ENCODE measurements at regions not wholly inside any gene's neighbourhood (a gene's known extent, or its start where the extent isn't known, plus 50 kb on each side); places are given as distances from the start of the nearest gene placed in this dataset.

- TF ChIP-seq CTCF (IDR thresholded peaks at IDR 0.05; ENCODE audit: low read length, missing control alignments) = no peak
- H3K4me3 ChIP-seq (replicated peaks; ENCODE audit: low read depth, low read length) = no peak overlapping the region
- DNase-seq (ENCODE audit: low read depth) = peak; percentile 1
These were observed 111.4 kb downstream of the TFPI2 start for GRCh38 chr7:93779115-93779514.

- H3K4me3 ChIP-seq (replicated peaks; ENCODE audit: low read depth, low read length) = no peak overlapping the region
- no peak for TF ChIP-seq CTCF (IDR thresholded peaks at IDR 0.05; ENCODE audit: low read length, missing control alignments)
- DNase-seq (ENCODE audit: low read depth) = no peak
These were observed 112.2 kb downstream of the TFPI2 start for GRCh38 chr7:93778384-93778783.

GRCh38 chr7:93773446-93773845 is 117.1 kb downstream of the TFPI2 start:
- TF ChIP-seq CTCF (IDR thresholded peaks at IDR 0.05; ENCODE audit: low read length, missing control alignments) = no peak
- no peak overlapping the region for H3K4me3 ChIP-seq (replicated peaks; ENCODE audit: low read depth, low read length)
- DNase-seq (ENCODE audit: low read depth) = no peak

- no peak for DNase-seq (ENCODE audit: low read depth)
- H3K4me3 ChIP-seq (replicated peaks; ENCODE audit: low read depth, low read length) = no peak overlapping the region
- no peak for TF ChIP-seq CTCF (IDR thresholded peaks at IDR 0.05; ENCODE audit: low read length, missing control alignments)
These were observed 125.1 kb downstream of the TFPI2 start for GRCh38 chr7:93765475-93765874.

- no peak for DNase-seq (ENCODE audit: low read depth)
- no peak overlapping the region for H3K4me3 ChIP-seq (replicated peaks; ENCODE audit: low read depth, low read length)
- TF ChIP-seq CTCF (IDR thresholded peaks at IDR 0.05; ENCODE audit: low read length, missing control alignments) = no peak
These were observed 131.9 kb downstream of the TFPI2 start for GRCh38 chr7:93758631-93759030.

GRCh38 chr7:93757426-93757825 is 133.1 kb downstream of the TFPI2 start:
- H3K4me3 ChIP-seq (replicated peaks; ENCODE audit: low read depth, low read length) = no peak overlapping the region
- TF ChIP-seq CTCF (IDR thresholded peaks at IDR 0.05; ENCODE audit: low read length, missing control alignments) = no peak
- peak; percentile 49 for DNase-seq (ENCODE audit: low read depth)

- no peak for TF ChIP-seq CTCF (IDR thresholded peaks at IDR 0.05; ENCODE audit: low read length, missing control alignments)
These were observed 133.7 kb downstream of the TFPI2 start for GRCh38 chr7:93756890-93757289.

More at GRCh38 chr7:93756890-93757289, 133.7 kb downstream of the TFPI2 start:
- H3K4me3 ChIP-seq (replicated peaks; ENCODE audit: low read depth, low read length) = no peak overlapping the region
- DNase-seq (ENCODE audit: low read depth) = no peak
